IMR-90 (cell line): ENCODE measurements at regions not wholly inside any gene's neighbourhood (a gene's known extent, or its start where the extent isn't known, plus 50 kb on each side); places are given as distances from the start of the nearest gene placed in this dataset.

Source experiments
- ATAC-seq: fragments of 200-7000 bp; cut with Tn5 transposase; 2 replicates; pipeline ENCODE4 v1.9.1; 2020; ENCODE audit warnings: low read depth, mild to moderate bottlenecking, moderate library complexity
- BruUV-seq: library from RNA; stranded (reverse); fragments of 400-500 nt; replicated peaks from 2 replicates; lab custom pipeline; 2021; lab: Mats Ljungman, UMichigan
- CTCF ChIA-PET: fragments of 300-600 bp; formaldehyde crosslinking; extraction: SDS; loops from one replicate; lab custom pipeline; 2021; ENCODE audit warnings: antibody characterized with exemption; lab: Yijun Ruan, JAX
- POLR2A ChIA-PET: fragments of 300-600 bp; sonication (Branson Sonifier 250); formaldehyde crosslinking; loops from one replicate; lab custom pipeline; 2022; ENCODE audit warnings: antibody characterized with exemption; ENCODE audit not compliant: unreplicated experiment; lab: Charles Lee
- DNase-seq: peaks from one replicate; pipeline ENCODE4 v3.0.0; 2013
- H2AFZ ChIP-seq: replicated peaks from 2 replicates; pipeline ENCODE3; 2013; ENCODE audit warnings: low read length, mild to moderate bottlenecking; ENCODE audit not compliant: poor library complexity
- H2AK5ac ChIP-seq: 2 replicates; pipeline ENCODE4 v1.6.1; 2013; ENCODE audit warnings: low read depth, low read length, inconsistent platforms
- H2AK9ac ChIP-seq: replicated peaks from 2 replicates; pipeline ENCODE3; 2013; ENCODE audit warnings: mild to moderate bottlenecking, low read depth, low read length, moderate library complexity; ENCODE audit not compliant: poor library complexity
- H2BK120ac ChIP-seq: 2 replicates; pipeline ENCODE4 v1.6.1; 2013; ENCODE audit warnings: low read depth, low read length, inconsistent platforms
- H2BK15ac ChIP-seq: 3 replicates; pipeline ENCODE4 v1.6.1; 2013; ENCODE audit warnings: low read depth, low read length, inconsistent platforms
- H2BK20ac ChIP-seq: 2 replicates; pipeline ENCODE4 v1.6.1; 2013; ENCODE audit warnings: low read depth, mild to moderate bottlenecking, inconsistent platforms, low read length, moderate library complexity
- H2BK5ac ChIP-seq: 2 replicates; pipeline ENCODE4 v1.6.1; 2013; ENCODE audit warnings: mild to moderate bottlenecking, low read depth, low read length, inconsistent platforms; ENCODE audit not compliant: poor library complexity, severe bottlenecking
- H3K14ac ChIP-seq: replicated peaks from 2 replicates; pipeline ENCODE4 v1.6.1; 2013; ENCODE audit warnings: low read depth, low read length, inconsistent platforms
- H3K18ac ChIP-seq: 2 replicates; pipeline ENCODE4 v1.6.1; 2013; ENCODE audit warnings: low read depth, low read length, control low read depth
- H3K23ac ChIP-seq: 2 replicates; pipeline ENCODE4 v1.6.1; 2013; ENCODE audit warnings: low read depth, low read length, inconsistent platforms
- H3K27ac ChIP-seq: 2 replicates; pipeline ENCODE4 v1.5.1; 2013; ENCODE audit warnings: mild to moderate bottlenecking, control low read depth, low read length; ENCODE audit not compliant: insufficient read depth
- H3K27me3 ChIP-seq: 2 replicates; pipeline ENCODE4 v1.6.1; 2013; ENCODE audit warnings: low read length; ENCODE audit not compliant: control insufficient read depth, insufficient read depth
- H3K36me3 ChIP-seq: 2 replicates; pipeline ENCODE4 v1.6.1; 2013; ENCODE audit warnings: low read length, mixed read lengths; ENCODE audit not compliant: control insufficient read depth, insufficient read depth
- H3K4ac ChIP-seq: 2 replicates; pipeline ENCODE4 v1.6.1; 2013; ENCODE audit warnings: low read depth, low read length, inconsistent platforms
- H3K4me1 ChIP-seq: 2 replicates; pipeline ENCODE4 v1.6.1; 2013; ENCODE audit warnings: low read length, mixed read lengths; ENCODE audit not compliant: control insufficient read depth, insufficient read depth
- H3K4me2 ChIP-seq: 2 replicates; pipeline ENCODE4 v1.6.1; 2013; ENCODE audit warnings: low read depth, mild to moderate bottlenecking, control low read depth, low read length, moderate library complexity
- H3K4me3 ChIP-seq: 2 replicates; pipeline ENCODE4 v1.5.1; 2013; ENCODE audit warnings: low read depth, mild to moderate bottlenecking, control low read depth, low read length, moderate library complexity; ENCODE audit not compliant: insufficient read depth
- H3K56ac ChIP-seq: 2 replicates; pipeline ENCODE4 v1.6.1; 2013; ENCODE audit warnings: low read length, inconsistent platforms; ENCODE audit not compliant: insufficient read depth; ENCODE audit errors: extremely low read depth
- H3K79me1 ChIP-seq, 2 experiments: 2 replicates each; pipeline ENCODE4 v1.6.1; 2013; ENCODE audit warnings: low read length in 2 of 2, inconsistent platforms in 1 of 2, low read depth in 1 of 2
- H3K9ac ChIP-seq: 2 replicates; pipeline ENCODE4 v1.6.1; 2013; ENCODE audit warnings: low read depth, low read length, control low read depth
- H3K9me1 ChIP-seq: 2 replicates; pipeline ENCODE4 v1.6.1; 2013; ENCODE audit warnings: low read length, inconsistent platforms; ENCODE audit not compliant: insufficient read depth
- H3K9me3 ChIP-seq: 2 replicates; pipeline ENCODE4 v1.6.1; 2013; ENCODE audit warnings: low read length; ENCODE audit not compliant: control insufficient read depth, insufficient read depth
- H4K20me1 ChIP-seq: 2 replicates; pipeline ENCODE4 v1.6.1; 2013; ENCODE audit warnings: low read length, inconsistent platforms; ENCODE audit not compliant: insufficient read depth
- H4K5ac ChIP-seq: 2 replicates; pipeline ENCODE4 v1.6.1; 2013; ENCODE audit warnings: mild to moderate bottlenecking, low read depth, low read length, control low read depth
- H4K8ac ChIP-seq, 2 experiments: 2 replicates each; pipeline ENCODE4 v1.6.1; 2013; ENCODE audit warnings: low read depth in 2 of 2, low read length in 2 of 2, control low read depth in 1 of 2, inconsistent platforms in 1 of 2
- H4K91ac ChIP-seq: 2 replicates; pipeline ENCODE4 v1.6.1; 2013; ENCODE audit warnings: low read depth, low read length, inconsistent platforms; ENCODE audit not compliant: insufficient read depth
- BHLHE40 ChIP-seq: fragments of 150-350 bp; IDR thresholded peaks from 2 replicates; pipeline ENCODE4 v1.6.1; 2016; ENCODE audit warnings: mild to moderate bottlenecking, low read depth, low read length
- CEBPB ChIP-seq: IDR thresholded peaks from 2 replicates; pipeline ENCODE4 v1.6.1; 2012; ENCODE audit warnings: low read depth, low read length, improper control_type of control experiment
- CHD1 ChIP-seq: IDR thresholded peaks from 2 replicates; pipeline ENCODE4 v1.6.1; 2012; ENCODE audit warnings: low read depth, low read length, improper control_type of control experiment
- CTCF ChIP-seq: conservative IDR thresholded peaks from 2 replicates; pipeline ENCODE4 v1.5.1; 2012; ENCODE audit warnings: mild to moderate bottlenecking, low read depth, low read length, improper control_type of control experiment
- ELK1 ChIP-seq: fragments of 150-350 bp; IDR thresholded peaks from 2 replicates; pipeline ENCODE4 v1.6.1; 2016; ENCODE audit warnings: low read depth, mild to moderate bottlenecking, low read length, moderate library complexity, borderline replicate concordance
- FOS ChIP-seq: fragments of 150-350 bp; IDR thresholded peaks from 2 replicates; pipeline ENCODE4 v1.6.1; 2016; ENCODE audit warnings: low read depth, low read length
- MAFK ChIP-seq: IDR thresholded peaks from 2 replicates; pipeline ENCODE4 v1.6.1; 2012; ENCODE audit warnings: low read depth, low read length, improper control_type of control experiment
- MAZ ChIP-seq: IDR thresholded peaks from 2 replicates; pipeline ENCODE4 v1.6.1; 2012; ENCODE audit warnings: low read depth, mild to moderate bottlenecking, low read length, improper control_type of control experiment, moderate library complexity, borderline replicate concordance
- MXI1 ChIP-seq: IDR thresholded peaks from 2 replicates; pipeline ENCODE4 v1.6.1; 2012; ENCODE audit warnings: low read depth, mild to moderate bottlenecking, low read length, moderate library complexity, borderline replicate concordance
- NFE2L2 ChIP-seq: fragments of 150-350 bp; IDR thresholded peaks from 2 replicates; pipeline ENCODE4 v1.6.1; 2016; ENCODE audit warnings: low read depth, mild to moderate bottlenecking, low read length
- POLR2A ChIP-seq: IDR thresholded peaks from 2 replicates; pipeline ENCODE4 v1.6.1; 2012; ENCODE audit warnings: mild to moderate bottlenecking, low read depth, low read length
- RAD21 ChIP-seq: IDR thresholded peaks from 2 replicates; pipeline ENCODE4 v1.6.1; 2012; ENCODE audit warnings: low read length, improper control_type of control experiment
- RCOR1 ChIP-seq: IDR thresholded peaks from 2 replicates; pipeline ENCODE4 v1.6.1; 2012; ENCODE audit warnings: mild to moderate bottlenecking, low read length, improper control_type of control experiment; ENCODE audit not compliant: insufficient replicate concordance
- RFX5 ChIP-seq: IDR thresholded peaks from 2 replicates; pipeline ENCODE4 v1.8.0; 2012; ENCODE audit warnings: low read depth, mild to moderate bottlenecking, low read length, moderate library complexity
- SMC3 ChIP-seq: fragments of 150-350 bp; IDR thresholded peaks from 2 replicates; pipeline ENCODE4 v1.6.1; 2016; ENCODE audit warnings: low read depth, mild to moderate bottlenecking, antibody characterized with exemption, low read length, moderate library complexity
- USF2 ChIP-seq: fragments of 150-350 bp; IDR thresholded peaks from 2 replicates; pipeline ENCODE4 v1.6.1; 2017; ENCODE audit warnings: mild to moderate bottlenecking, antibody characterized with exemption, low read length, low read depth
- dilution Hi-C: fragments of 300-500 bp; cut with HindIII; formaldehyde crosslinking; loops from one replicate; pipeline ENCODE4 v1.14.3; 2018; ENCODE audit warnings: low sequenced_read_pairs; ENCODE audit not compliant: unreplicated experiment
- in situ Hi-C: fragments of 300-500 bp; cut with MboI; formaldehyde crosslinking; loops from 3 replicates; pipeline ENCODE4 v1.14.3; 2019; ENCODE audit warnings: low sequenced_read_pairs, inconsistent platforms, mixed read lengths
- intact Hi-C: fragments of 100-400 bp; cut with micrococcal nuclease; formaldehyde crosslinking; loops from 2 replicates; pipeline ENCODE4 v1.10.0; 2022

GRCh38 chr4:127491571-127491970 is 141.2 kb upstream of the INTU start:
- dilution Hi-C loops: no loop called here
- intact Hi-C loops: no loop called here
- no peak overlapping the region for H3K23ac ChIP-seq
- H3K9ac ChIP-seq: no peak overlapping the region
- no peak overlapping the region for H3K18ac ChIP-seq
- H3K14ac ChIP-seq: no peak overlapping the region
- no peak overlapping the region for H4K91ac ChIP-seq
- ChIA-PET CTCF (no interaction called here), POLR2A (no interaction called here)
- no peaks in the 10 kb centered on the region for H3K36me3 ChIP-seq
- no peaks in the 10 kb centered on the region for H3K9me3 ChIP-seq
- no peaks in the 10 kb centered on the region for H3K27me3 ChIP-seq
- DNase-seq (no peak), ATAC-seq (no peak)
- H4K20me1 ChIP-seq: no peaks in the 10 kb centered on the region
- in situ Hi-C loops: no loop called here
- no peak overlapping the region for H3K4ac ChIP-seq
- no peak overlapping the region for H2BK20ac ChIP-seq
- no peaks in the 10 kb centered on the region for H3K9me1 ChIP-seq
- H3K27ac ChIP-seq: no peak overlapping the region
- BruUV-seq: no TSS peak
- H2BK120ac ChIP-seq: no peak overlapping the region
- H3K4me3 ChIP-seq: no peak overlapping the region
- H2AK5ac ChIP-seq: no peak overlapping the region
- H3K79me1 ChIP-seq: no peaks in the 10 kb centered on the region
- no peak overlapping the region for H4K8ac ChIP-seq
- no peak overlapping the region for H2BK5ac ChIP-seq
- TF ChIP-seq SMC3 (no peak), RAD21 (no peak), RCOR1 (no peak), CTCF (no peak), BHLHE40 (no peak), MAFK (no peak), RFX5 (no peak), POLR2A (no peak), CEBPB (no peak), CHD1 (no peak), FOS (no peak), NFE2L2 (no peak), ELK1 (no peak), MAZ (no peak), MXI1 (no peak), USF2 (no peak)
- no peak overlapping the region for H3K56ac ChIP-seq
- H3K4me1 ChIP-seq: no peaks in the 10 kb centered on the region
- H2AFZ ChIP-seq: no peak overlapping the region
- H3K4me2 ChIP-seq: no peak overlapping the region
- no peak overlapping the region for H4K5ac ChIP-seq
- no peak overlapping the region for H2BK15ac ChIP-seq
- H2AK9ac ChIP-seq: no peak overlapping the region
